ENCODE measurements at regions not wholly inside any gene's neighbourhood (a gene's known extent, or its start where the extent isn't known, plus 50 kb on each side); places are given as distances from the start of the nearest gene placed in this dataset.

- no peak for DNase-seq
Measured at GRCh38 chr10:44774676-44775401, 136.3 kb upstream of the TMEM72 start.

- no peak for DNase-seq
Measured at GRCh38 chr10:44775402-44775741, 135.8 kb upstream of the TMEM72 start.

- DNase-seq = peak in 1 of 3 donors; percentile 34
Measured at GRCh38 chr10:44776181-44776580, 135.0 kb upstream of the TMEM72 start.

- DNase-seq = no peak
Measured at GRCh38 chr10:44779511-44779910, 131.6 kb upstream of the TMEM72 start.

GRCh38 chr10:44780426-44780825, 130.7 kb upstream of the TMEM72 start:
- peak in 1 of 3 donors; percentile 36 for DNase-seq

GRCh38 chr10:44781131-44781530, 130.0 kb upstream of the TMEM72 start:
- DNase-seq = no peak

- DNase-seq = peak in 1 of 3 donors; percentile 70
Measured at GRCh38 chr10:44786286-44786850, 124.8 kb upstream of the TMEM72 start.

- DNase-seq = no peak
Measured at GRCh38 chr10:44787480-44788075, 123.6 kb upstream of the TMEM72 start.

- DNase-seq = no peak
Measured at GRCh38 chr10:44788147-44789129, 122.7 kb upstream of the TMEM72 start.

- DNase-seq = no peak
Measured at GRCh38 chr10:44792119-44792775, 118.9 kb upstream of the TMEM72 start.

GRCh38 chr10:44799966-44800365, 111.2 kb upstream of the TMEM72 start:
- DNase-seq = no peak

GRCh38 chr10:44801383-44802327, 109.5 kb upstream of the TMEM72 start:
- DNase-seq = peak in 2 of 3 donors; percentile 67 to 90

GRCh38 chr10:44803862-44804261, 107.3 kb upstream of the TMEM72 start:
- DNase-seq = no peak

GRCh38 chr10:44804661-44805060, 106.5 kb upstream of the TMEM72 start:
- no peak for DNase-seq

- peak in 1 of 3 donors; percentile 82 for DNase-seq
Measured at GRCh38 chr10:44805466-44806210, 105.5 kb upstream of the TMEM72 start.

- DNase-seq = peak in 1 of 3 donors; percentile 84
Measured at GRCh38 chr10:44806950-44807349, 104.2 kb upstream of the TMEM72 start.

GRCh38 chr10:44807451-44807850, 103.7 kb upstream of the TMEM72 start:
- DNase-seq = no peak

- DNase-seq = no peak
Measured at GRCh38 chr10:44809647-44810046, 101.5 kb upstream of the TMEM72 start.

- no peak for DNase-seq
Measured at GRCh38 chr10:44811072-44811471, 100.1 kb upstream of the TMEM72 start.

- DNase-seq = no peak
Measured at GRCh38 chr10:44813201-44813600, 97.9 kb upstream of the TMEM72 start.

Measured in muscle of back (tissue), 3 donors.